CD4-positive, alpha-beta T cell treated with Interleukin-21 for 1 hour (primary cell): ENCODE measurements at regions not wholly inside any gene's neighbourhood (a gene's known extent, or its start where the extent isn't known, plus 50 kb on each side); places are given as distances from the start of the nearest gene placed in this dataset.
"Not testable (repeated sequence)": the region's sequence is repeated elsewhere in the genome, so short reads cannot be mapped to it uniquely, and the experiment has no call there.

Experiments used
- DNase-seq: peaks from one replicate; pipeline ENCODE4 v3.0.0-alpha.2; 2020

DNA sequence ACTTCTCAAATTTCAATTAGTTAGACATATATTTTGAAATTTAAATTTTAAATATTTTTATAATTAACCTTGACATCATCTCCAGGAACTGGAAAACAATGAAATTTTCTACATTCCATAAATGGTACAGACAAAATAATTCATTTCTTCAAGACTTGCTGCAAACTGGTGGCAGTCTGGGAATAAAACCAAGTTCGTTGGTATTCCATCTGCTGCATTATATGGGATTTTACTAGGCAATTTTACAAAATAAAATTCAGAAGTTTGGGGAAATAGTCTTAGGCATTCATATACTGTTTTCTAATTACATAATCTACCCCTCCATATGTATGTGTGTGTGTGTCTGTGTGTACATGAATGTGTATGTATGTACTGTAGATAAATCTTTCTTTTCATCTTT lies 984.6 kb upstream of the KCND2 start:
- no peak for DNase-seq

DNA sequence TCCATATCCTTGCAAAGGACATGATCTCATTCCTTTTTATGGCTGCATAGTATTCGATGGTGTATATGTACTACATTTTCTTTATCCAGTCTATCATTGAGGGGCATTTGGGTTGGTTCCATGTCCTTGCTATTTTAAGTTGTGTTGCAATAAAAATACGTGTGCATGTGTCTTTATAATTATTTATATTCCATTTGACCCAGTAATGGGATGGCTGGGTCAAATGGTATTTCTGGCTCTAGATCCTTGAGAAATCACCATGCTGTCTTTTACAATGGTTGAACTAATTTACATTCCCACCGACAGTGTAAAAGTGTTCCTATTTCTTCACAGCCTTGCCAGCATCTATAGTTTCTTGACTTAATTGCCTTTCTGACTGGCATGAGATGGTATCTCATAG lies 972.6 kb upstream of the KCND2 start:
- DNase-seq = not testable (repeated sequence)

DNA sequence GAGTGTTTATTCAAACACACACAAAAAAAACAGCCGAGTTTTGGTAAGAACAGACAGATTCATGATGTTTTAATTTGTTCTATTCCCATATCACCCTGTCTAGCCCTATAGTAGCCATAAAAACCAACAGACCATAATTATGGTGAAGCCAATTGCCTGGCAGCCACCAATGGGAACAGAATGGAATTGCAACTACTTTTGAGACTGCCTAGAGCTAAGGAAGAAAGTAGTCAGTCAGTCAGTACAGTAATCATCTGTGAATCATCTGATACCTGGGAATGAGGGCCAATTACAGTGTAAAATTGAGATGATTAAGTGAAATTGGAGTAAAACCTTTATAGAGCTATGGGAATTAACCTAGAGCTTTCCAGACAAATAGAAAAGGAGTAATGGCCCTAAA lies 952.7 kb upstream of the KCND2 start:
- DNase-seq = no peak

DNA sequence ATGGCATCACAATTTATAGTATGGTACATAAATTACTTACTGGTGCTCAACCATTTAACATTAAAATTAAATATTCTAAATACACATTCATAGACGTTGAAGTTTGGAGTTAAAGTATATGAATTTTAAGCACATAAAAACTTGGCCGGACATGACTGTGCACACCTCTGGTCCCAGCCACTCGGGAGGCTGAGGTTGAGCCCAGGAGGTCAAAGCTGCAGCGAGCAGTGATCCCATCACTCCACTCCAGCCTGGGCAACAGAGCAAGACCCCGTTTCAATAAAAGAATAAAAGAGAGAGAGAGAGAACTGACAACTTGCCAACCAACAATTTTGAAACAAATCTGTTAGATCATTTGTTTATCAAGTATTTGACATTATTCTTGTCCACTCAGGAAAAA lies 943.3 kb upstream of the KCND2 start:
- DNase-seq = no peak

DNA sequence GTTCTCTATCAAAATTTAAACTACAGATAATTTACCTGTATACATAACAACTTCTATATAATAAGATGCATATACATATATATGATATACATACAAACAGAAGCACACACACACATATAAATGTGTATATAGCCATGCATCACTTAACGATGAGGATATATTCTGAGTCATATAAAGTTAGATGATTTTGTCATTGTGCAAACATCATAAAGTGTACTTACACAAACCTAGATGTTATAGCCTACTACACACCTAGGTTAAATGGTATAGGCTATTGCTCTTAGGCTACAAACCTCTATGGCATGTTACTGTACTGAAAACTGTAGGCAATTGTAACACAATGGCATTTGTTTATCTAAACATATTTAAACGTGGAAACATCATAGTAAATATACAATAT lies 937.6 kb upstream of the KCND2 start:
- no peak for DNase-seq

DNA sequence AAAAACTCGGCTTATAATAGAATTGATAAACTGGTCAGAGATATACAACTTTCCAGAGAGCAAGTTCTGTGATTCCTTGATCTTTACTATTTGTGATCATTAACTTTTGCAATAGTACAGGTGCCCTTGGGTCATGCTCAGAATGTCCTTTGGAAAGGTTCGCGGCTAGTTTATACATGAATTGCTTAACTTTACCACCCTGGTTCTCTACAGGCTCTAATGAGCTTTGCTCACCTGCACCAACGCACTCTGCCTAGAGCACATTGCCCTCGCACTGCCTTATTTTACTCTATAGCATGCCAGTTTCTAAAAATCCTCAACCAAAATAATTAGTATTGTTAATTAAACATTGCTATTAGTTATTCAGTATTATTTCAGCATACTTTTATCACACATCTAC lies 931.2 kb upstream of the KCND2 start:
- DNase-seq = no peak

DNA sequence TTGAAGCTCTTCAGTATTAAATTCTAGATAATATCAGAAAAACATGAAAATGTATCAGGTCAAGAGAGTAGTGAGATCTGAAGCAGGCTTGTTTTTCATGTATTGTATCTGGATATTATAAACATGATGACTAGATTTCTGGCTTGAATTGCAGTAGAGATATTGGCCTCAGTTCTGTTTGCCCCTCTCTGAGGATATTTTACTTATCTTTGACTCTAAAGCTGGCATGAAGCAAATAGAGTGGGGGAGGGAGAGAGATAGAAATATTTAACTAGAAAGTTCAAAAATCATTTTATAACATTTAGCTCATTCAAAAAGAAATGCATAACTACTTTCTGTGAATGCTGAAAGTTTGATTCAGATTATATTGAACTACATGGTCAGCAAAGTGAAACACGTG lies 929.7 kb upstream of the KCND2 start:
- no peak for DNase-seq

DNA sequence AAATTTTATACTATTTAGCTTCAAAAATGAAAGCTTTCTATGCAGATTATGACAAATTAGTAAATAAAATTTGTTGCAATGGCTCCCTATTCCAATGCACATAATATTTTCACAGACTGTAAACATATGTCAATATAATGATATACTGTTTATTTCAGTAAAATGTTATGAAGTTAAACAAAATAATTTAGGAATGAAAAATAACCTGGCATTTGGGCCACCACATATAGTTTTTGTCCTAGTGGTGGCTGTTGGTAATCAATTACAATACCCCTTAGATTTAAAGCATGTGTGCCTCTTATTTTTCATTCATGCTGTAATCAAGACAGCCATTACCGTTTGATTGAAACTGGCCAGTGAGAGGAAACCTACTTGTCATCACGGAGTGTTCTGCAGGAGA lies 928.5 kb upstream of the KCND2 start:
- no peak for DNase-seq

DNA sequence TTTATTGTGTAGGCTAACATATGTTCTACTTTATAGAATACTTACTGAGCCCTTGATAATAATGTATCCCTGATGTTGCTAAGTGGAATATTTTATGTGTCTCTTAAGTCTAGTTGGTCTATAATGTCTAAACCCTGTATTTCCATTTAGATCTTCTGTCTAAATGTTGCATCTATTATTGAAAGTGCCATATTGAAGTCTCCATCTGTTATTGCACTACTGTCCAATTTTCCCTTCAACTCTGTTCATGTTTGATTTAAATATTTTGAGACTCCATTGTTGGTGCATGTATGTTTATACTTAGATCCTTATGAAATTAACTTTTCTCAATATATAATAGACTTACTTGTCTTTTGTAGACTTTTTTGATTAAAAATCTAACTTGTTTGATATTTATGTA lies 924.5 kb upstream of the KCND2 start:
- no peak for DNase-seq

DNA sequence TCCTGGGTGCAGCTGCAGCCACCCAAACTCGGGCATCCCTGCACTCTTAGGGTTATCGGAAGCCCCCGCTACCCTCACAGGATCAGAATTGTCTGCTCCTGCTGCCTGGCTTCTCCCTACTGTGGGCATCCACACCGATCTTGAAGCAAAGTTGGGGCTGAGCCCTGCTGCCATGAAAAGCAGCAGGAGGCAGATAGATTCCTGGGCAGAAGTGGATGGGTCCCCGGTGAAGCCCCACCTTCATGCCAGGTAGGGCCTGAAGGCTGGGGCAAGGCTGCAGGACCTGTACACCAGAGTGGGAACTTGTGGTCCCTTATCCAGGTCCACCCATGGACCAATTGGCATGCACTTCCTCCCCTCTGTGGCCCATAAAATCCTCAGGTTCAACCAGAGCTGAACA lies 922.6 kb upstream of the KCND2 start:
- no peak for DNase-seq

DNA sequence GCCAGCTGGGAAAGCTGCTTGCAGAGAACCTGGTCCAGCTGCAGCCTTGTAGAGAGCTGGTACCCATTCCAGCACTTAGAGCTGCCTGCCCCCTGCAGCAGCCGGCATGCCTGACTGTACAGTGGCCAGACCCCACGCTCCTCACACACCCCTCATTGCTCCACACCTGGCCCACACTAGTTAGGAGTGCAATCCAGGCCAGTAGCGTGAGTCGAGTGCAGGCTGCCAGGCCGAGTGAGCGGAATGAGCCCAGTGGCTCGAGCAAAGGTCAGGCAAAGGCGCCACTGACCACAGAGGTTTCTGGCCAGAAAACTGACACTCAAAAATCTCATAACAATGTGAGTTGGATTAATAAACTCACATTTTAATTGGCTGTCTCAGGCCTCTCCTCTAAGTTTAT lies 921.7 kb upstream of the KCND2 start:
- no peak for DNase-seq

DNA sequence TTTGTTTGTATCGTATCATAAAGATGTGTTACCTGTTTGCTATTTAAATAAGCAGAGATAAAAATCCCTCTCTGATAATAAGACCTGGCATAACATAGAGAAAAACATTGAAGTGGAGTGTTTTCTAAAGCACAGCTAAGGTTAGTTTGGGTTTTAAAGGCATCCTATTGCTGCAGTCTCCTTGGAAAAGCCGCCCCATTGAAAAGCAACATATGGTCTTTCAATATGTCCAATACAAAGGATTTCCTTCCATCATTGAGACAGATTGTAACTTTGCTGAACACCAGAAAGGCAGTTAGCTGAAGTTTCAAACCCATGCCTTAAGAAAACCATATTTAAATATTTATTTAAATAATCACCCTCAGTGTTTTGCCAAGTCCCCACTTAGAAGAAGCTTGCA lies 898.5 kb upstream of the KCND2 start:
- no peak for DNase-seq

DNA sequence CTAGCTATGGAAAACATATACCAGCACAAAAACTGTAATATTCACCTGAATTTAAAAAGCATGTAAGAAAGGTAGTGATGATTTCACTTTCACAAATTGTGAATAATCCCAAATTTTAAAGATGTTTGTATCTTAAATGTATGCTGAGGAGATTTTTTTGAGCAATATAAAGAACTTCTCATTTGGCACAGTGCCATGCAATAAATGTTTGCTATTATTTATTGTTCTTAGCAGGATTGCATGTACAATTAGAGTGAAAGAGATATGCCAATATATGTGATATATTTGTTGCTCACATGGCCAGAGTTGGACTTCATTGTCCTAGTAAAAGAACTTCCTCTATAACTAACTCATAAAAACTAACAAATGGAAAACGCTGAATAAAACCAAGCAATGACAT lies 895.1 kb upstream of the KCND2 start:
- no peak for DNase-seq

DNA sequence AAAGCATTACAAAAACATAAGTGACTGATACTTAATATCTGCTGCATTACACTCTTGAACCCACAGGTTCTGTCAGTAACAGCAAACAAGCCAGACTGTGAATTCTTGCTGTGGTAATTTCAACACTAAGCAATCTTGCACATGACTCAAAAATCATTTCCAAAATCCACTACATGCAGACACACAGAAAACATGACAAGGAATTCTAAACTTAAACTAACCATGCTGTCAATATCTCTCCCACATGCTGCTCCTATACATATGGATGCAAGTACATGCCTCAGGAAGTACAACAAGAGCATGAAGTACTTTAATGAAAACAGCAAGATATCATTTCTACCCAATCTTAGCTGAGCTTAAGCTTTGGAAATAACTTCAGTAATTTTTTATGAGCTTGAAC lies 890.2 kb upstream of the KCND2 start:
- DNase-seq = no peak

DNA sequence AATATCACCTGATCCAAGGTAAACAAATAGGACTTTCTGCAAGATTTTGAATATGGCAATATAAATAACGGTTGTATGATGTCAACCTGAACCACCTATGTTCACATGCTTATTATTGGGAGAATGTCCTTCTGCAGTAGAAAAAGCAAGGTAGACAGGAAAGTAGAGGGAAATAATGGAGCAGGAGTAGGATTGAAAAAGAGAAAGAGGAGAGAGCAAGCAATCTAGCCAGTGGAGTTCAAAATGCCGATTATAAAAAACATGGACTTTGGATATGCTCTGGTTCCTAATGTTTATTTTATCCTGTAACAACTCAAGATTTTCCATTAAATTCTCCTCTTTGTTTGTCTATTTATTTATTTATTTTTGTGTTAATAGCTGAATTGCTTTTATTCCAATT lies 878.0 kb upstream of the KCND2 start:
- DNase-seq = no peak

DNA sequence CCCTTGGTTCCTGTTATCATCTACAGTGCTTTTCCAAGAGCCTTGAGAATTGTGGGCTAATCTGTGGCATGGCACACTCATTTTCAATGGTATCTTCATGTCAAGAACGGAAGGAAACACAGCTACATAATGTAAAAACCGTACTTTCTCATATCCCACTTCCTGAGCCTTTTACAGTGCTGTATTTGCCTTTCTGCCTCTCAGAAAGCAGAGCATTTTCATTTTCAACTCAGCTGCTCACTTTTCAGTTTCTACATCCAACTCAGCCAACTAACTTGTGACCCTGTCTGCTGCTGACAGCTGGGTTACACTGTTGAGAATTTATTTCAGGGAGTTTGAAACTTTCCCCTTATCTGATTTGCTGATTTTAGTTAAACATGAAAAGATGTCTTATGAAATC lies 875.8 kb upstream of the KCND2 start:
- no peak for DNase-seq

DNA sequence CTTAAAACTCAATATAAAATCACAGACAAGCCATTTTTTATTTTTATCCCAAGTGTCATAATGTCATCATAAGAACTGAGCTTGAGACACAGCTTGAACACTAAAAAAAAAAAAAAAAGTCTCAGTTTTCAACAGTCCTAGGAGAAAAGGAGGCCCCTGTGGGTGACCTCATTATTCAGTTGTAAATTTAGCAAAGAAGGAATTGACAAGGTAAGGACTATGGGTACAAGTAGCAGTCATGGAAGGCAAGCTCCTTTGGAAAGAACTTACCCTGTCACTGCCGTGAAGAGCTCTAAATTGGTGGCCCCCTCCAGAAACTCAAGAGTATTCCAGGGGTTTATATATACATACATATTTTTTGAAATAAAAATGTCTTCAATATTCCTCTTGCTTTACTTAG lies 864.4 kb upstream of the KCND2 start:
- DNase-seq = no peak

DNA sequence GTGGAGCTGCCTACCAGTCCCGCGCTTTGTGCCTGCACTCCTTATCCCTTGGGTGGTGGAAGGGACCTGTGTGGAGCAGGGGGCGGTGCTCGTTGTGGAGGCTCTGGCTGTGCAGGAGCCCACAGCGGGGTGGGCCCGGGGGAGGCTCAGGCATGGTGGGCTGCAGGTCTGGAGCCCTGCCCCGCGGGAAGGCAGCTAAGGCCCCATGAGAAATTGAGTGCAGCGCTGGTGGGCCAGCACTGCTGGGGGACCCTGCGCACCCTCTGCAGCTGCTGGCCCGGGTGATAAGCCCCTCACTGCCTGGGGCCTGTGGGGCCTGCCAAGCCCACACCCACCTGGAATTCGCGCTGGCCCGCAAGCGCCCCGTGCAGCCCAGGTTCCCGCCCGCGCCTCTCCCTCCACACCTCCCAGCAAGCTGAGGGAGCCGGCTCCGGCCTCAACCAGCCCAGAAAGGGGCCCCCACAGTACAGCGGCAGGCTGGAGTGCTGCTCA lies 859.6 kb upstream of the KCND2 start:
- no peak for DNase-seq

DNA sequence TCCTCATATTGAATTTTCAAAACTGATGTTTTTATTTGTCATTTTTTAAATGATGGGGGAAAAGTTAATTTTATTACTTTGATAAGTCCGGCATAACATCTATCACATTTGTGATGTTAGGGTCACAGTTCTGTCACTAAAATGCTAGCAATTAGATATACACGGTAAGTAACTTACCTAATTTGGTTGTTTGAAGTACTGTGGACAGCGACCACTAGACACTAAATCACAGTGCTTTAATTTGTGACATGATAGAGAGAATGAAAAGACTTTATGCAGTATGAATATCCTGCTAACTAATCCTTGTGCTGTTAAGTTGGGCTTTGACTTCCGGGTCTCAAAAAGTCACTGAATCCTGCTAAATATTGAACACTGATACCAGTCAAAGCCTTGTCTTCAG lies 857.3 kb upstream of the KCND2 start:
- DNase-seq = no peak

DNA sequence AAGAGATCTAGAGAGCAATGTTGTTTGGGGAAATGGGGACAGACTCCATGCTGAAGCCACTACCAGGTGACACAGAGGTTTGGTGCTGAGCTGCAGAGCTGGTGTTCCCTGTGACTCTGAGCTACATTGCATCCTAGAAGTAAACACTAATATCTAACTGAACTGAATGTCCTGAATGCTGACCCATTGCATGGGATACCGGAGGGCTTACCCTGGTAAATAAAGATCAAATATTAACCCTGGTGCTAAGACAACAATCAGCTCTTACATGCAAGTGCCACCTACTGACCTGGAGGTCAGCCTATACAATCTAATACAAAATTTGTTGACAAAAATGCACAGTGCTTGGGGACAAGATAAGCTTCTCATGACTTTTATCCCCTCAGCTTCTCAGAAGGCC lies 851.3 kb upstream of the KCND2 start:
- no peak for DNase-seq

DNA sequence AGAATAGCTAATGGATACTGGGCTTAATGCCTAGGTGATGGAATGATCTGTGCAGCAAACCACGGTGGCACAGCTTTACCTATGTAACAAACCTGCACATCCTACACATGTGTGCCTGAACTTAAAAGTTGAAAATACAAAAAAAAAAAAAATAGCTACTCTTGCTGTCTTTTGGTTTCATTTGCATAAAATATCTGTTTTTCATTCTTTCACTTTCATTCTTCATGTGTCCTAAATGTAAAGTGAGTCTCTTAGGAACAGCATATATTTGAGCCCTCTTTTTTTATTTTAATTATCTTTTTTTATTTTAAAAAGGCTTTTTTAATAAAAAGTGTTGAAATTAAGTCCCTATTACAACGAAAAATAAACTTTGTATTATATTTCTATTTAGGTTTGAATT lies 836.1 kb upstream of the KCND2 start:
- no peak for DNase-seq

DNA sequence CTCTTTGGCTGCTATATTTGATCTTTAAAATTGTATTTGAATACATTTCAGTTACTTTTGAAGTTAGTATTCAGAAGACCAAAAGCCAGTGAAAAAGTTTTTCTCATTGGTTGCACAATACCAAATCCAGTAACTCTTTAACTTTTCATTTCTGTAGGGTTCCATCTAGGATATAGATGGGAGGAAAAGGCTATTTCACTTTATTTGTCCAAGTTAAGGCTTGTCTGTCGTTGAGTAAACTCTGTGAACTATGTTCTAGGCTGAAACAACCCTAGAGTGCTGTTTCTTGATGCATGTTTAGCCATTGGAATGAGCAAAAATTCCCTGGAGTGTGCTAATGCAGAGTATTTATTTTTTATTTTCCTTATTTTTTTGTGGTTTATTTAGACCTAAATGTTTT lies 834.7 kb upstream of the KCND2 start:
- DNase-seq = no peak

DNA sequence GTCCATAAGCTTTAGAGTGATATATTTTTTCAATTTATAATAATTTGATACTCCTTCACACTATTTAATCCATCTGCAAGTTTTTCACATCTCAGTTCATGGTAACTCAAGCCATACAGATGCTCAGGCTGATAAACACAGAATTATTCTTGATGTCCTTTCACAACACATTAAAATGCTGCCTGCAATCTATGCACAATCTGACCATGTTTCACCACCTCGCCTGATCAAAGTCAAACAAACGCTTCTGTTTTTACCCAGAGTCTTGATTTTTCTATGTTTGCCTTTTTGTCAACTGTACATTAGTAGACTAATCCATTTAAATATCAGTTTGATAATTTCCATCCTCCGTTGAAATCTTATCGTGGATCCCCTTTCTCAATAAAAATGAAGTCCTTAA lies 833.8 kb upstream of the KCND2 start:
- DNase-seq = no peak

DNA sequence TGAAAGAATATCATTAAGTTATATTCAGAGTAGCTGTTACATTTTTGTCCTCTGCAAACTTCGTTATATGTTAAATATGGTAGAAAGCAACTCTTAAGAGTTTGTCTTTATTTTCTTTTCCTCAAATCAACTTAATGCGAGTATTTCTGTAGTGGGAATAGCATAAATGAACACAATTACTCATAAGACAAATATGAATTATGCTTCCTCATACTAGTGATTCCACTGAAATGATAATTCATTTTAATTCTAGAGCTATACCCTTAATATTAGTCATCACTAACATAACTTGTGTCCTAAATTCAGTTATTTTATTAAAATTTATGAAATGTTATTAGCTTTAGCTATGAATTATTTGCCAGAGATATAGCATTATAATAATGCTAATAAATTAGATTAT lies 820.6 kb upstream of the KCND2 start:
- no peak for DNase-seq

DNA sequence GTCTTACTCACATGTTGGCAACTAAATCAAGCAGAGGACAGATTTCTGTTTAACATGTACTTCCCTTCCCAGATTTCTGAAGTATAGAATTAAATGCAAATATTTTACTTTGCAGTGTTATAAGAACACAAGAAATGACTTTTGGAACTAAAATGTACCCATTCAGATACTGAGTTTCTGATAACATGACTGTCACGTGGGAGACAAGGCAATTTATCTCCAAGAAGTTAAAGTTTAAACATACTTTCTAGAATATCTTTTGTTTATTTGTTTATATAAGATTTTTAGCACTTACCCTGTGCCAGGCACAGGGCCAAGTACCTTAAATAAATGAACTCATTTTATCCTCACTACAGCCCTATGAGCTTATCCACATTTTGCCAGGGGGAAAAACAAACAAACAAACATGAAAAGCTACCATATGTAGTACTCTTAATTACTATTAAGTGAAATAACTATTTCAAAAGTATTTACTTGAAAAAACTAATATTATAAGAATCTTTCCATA lies 807.1 kb upstream of the KCND2 start:
- no peak for DNase-seq

DNA sequence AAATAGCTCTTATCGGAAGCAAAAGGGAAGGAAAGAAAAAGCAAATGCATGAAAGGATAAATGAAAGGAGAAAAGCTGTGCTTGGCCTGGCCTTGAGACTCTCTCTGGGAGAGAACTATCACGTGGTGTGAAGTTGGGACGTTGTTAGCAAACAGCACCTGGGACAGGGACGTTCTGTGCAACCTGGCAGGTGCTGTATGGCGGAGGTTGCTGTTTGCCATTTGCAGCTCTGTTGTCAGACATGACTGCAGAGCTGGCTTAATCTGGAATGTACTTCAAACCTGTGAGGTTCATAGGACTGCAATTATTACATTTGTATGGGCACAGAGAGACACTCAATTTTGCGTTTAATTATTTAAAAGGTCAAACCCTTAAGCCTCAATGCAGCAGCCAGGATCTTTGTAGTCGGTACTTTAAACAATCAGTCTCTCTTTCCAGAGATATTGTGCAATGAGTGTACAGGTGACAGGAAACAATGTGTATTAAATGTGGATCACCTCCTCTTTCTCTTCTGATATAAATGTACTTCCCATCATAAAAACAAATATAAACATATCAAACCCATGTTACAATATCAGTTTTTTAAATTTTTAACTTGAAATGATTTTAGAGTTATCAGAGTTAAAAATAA lies 800.5 kb upstream of the KCND2 start:
- no peak for DNase-seq
